ENCODE measurements at regions not wholly inside any gene's neighbourhood (a gene's known extent, or its start where the extent isn't known, plus 50 kb on each side); places are given as distances from the start of the nearest gene placed in this dataset.
A peak's percentile ranks its signal among the peaks of the same experiment; 100 is the strongest.

- no peak overlapping the region for H3K27ac ChIP-seq (ENCODE audit: low read depth)
- H3K27me3 Mint-ChIP-seq (ENCODE audit: insufficient read depth, low read depth, poor library complexity) = peaks cover 4% of the 10 kb centered on the region
- H4K20me1 ChIP-seq (replicated peaks; ENCODE audit: insufficient read depth) = no peaks in the 10 kb centered on the region
- ATAC-seq (no peak), DNase-seq (ENCODE audit: low spot score) (no peak)
- H3K36me3 ChIP-seq (ENCODE audit: insufficient read depth) = no peaks in the 10 kb centered on the region
- no peak overlapping the region for H3K27ac Mint-ChIP-seq
- TF ChIP-seq EZH2 (IDR thresholded peaks at IDR 0.05; ENCODE audit: low read depth, unreplicated experiment) = no peak
- TF ChIP-seq CTCF (conservative IDR thresholded peaks at IDR 0.05; ENCODE audit: low read depth in 2 of 2) = no peak
- TF ChIP-seq POLR2AphosphoS5 (IDR thresholded peaks at IDR 0.05; ENCODE audit: low read depth) = no peak
- TF ChIP-seq, protein P1, sequence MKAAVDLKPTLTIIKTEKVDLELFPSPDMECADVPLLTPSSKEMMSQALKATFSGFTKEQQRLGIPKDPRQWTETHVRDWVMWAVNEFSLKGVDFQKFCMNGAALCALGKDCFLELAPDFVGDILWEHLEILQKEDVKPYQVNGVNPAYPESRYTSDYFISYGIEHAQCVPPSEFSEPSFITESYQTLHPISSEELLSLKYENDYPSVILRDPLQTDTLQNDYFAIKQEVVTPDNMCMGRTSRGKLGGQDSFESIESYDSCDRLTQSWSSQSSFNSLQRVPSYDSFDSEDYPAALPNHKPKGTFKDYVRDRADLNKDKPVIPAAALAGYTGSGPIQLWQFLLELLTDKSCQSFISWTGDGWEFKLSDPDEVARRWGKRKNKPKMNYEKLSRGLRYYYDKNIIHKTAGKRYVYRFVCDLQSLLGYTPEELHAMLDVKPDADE (IDR thresholded peaks at IDR 0.05) = no peak
- TF ChIP-seq STAT1 (IDR thresholded peaks at IDR 0.05; ENCODE audit: unreplicated experiment) = no peak
- TF ChIP-seq ZNF462 (CRISPR knock-in tag; IDR thresholded peaks at IDR 0.05) = no peak
- TF ChIP-seq JUNB (IDR thresholded peaks at IDR 0.05; ENCODE audit: unreplicated experiment) = no peak
- TF ChIP-seq NANOG (IDR thresholded peaks at IDR 0.05; ENCODE audit: borderline replicate concordance) = no peak
- TF ChIP-seq REST (IDR thresholded peaks at IDR 0.05; ENCODE audit: unreplicated experiment) = no peak
- TF ChIP-seq ZNF114 (CRISPR knock-in tag; IDR thresholded peaks at IDR 0.05) = no peak
- TF ChIP-seq ZNF331 (CRISPR knock-in tag; IDR thresholded peaks at IDR 0.05; ENCODE audit: low read depth) = no peak
- TF ChIP-seq EZH2phosphoT487 (IDR thresholded peaks at IDR 0.05; ENCODE audit: unreplicated experiment) = no peak
- no peak for TF ChIP-seq CREB1 (CRISPR knock-in tag; IDR thresholded peaks at IDR 0.05; ENCODE audit: low read depth)
- no peaks in the 10 kb centered on the region for H3K27me3 ChIP-seq (ENCODE audit: insufficient read depth)
- H3K79me2 ChIP-seq (replicated peaks; ENCODE audit: insufficient read depth) = no peaks in the 10 kb centered on the region
- no peak overlapping the region for H3K4me3 ChIP-seq
- H3K4me1 ChIP-seq (ENCODE audit: insufficient read depth) = no peaks in the 10 kb centered on the region
- no peak overlapping the region for H3K4me2 ChIP-seq
- H3K4me1 Mint-ChIP-seq = peaks cover 7% of the 10 kb centered on the region
- H3K9me3 Mint-ChIP-seq = peaks cover 14% of the 10 kb centered on the region
- no peaks in the 10 kb centered on the region for H3F3A ChIP-seq (replicated peaks; ENCODE audit: low read depth)
- peaks cover 8% of the 10 kb centered on the region; the same call in 2 of the 3 replicates for H3K36me3 Mint-ChIP-seq (ENCODE audit: low read depth)
- no peaks in the 10 kb centered on the region for H3K9me2 ChIP-seq (ENCODE audit: insufficient read depth)
- no peak overlapping the region for H3K4me3 Mint-ChIP-seq
- H2AFZ ChIP-seq = peak overlapping the region; percentile 74; the same call in 1 of the 2 replicates
Observed at GRCh38 chr2:235405612-235406361, 88.1 kb upstream of the AGAP1 start.

Measured in GM23338 (cell line).